ENCODE measurements at regions not wholly inside any gene's neighbourhood (a gene's known extent, or its start where the extent isn't known, plus 50 kb on each side); places are given as distances from the start of the nearest gene placed in this dataset.
"Not testable (repeated sequence)": the region's sequence is repeated elsewhere in the genome, so short reads cannot be mapped to it uniquely, and the experiment has no call there.

- not testable (repeated sequence) for DNase-seq
Observed at GRCh38 chr6:12633746-12634145, 82.8 kb upstream of the PHACTR1 start.

DNA sequence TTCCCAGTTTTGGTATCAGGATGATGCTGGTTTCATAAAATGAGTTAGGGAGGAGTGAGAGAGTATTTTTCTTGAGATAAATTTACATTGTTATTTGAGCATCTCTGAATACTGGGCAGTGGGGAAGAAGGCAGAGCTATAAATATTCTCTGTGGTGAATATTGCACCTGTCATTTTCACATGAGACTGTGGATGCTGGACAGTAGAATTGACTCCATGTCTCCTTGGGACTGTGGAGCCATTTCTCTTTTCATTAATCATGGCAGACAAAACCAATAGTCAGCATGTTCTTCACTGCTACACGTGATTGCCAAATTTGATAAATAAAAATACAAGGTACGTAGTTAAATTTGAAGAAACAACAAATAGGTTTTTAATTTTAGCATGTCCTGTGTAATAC lies 81.2 kb upstream of the PHACTR1 start:
- DNase-seq: no peak

- no peak for DNase-seq
Observed at GRCh38 chr6:12635813-12636212, 80.8 kb upstream of the PHACTR1 start.

- DNase-seq: no peak
Observed at GRCh38 chr6:12636336-12636735, 80.2 kb upstream of the PHACTR1 start.

- DNase-seq: peak; percentile 55
Observed at GRCh38 chr6:12637960-12638641, 78.5 kb upstream of the PHACTR1 start.

GRCh38 chr6:12640438-12640837 lies 76.1 kb upstream of the PHACTR1 start:
- DNase-seq: no peak

GRCh38 chr6:12641785-12642184 lies 74.8 kb upstream of the PHACTR1 start:
- DNase-seq: not testable (repeated sequence)

GRCh38 chr6:12645941-12646340 lies 70.6 kb upstream of the PHACTR1 start:
- no peak for DNase-seq

DNA sequence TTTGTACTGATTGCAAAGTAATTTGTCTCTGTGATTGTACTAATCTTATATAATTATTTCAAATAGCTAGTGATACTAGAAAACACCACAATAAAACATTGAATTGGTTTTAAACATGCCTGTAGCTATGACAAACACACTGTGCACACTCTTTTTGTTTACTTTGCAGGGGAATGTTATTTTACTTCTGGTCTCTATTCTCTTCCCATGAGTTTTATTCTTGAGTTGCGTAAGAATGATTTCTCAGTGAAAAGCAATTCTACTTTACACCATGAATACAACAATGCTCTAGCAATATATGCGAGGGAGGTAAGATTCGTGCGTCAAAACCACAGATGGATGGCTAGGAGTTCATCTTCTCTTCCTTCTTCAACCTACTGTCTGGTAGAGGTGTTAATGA lies 68.4 kb upstream of the PHACTR1 start:
- no peak for DNase-seq

DNA sequence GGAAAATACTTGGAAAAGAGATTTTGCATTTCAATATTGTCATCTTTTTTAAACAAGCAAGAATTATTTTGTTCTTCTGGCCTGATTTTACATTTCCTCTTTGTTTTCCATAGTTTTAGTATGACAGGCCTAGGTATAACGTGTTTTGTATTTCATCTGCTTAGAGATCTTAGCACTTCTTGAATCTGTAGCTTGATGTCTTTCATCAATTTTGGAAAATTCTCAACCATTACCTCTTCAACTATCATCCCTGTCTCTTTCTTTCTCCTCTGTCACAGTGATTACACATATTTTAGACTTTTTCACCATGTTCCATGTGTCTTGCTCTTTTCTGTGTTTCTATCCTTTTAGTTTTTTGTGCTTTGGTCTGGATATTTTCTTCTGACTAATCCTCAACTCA lies 67.2 kb upstream of the PHACTR1 start:
- no peak for DNase-seq

GRCh38 chr6:12653486-12653885 lies 63.1 kb upstream of the PHACTR1 start:
- no peak for DNase-seq

DNA sequence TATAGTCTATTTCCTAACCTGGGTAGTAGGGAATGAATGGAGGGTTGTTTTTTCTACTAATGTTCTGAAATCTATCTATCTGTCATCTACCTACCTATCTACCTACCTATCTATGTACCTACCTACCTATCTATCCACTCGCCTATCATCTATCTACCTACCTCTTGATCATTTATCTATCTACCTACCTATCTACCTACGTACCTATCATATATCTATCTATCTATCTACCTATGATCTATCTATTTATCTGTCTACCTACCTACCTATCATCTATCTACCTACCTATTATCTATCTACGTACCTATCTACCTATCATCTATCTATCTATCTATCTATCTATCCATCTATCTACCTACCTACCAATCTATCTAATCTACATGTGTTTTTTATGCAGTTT lies 62.5 kb upstream of the PHACTR1 start:
- DNase-seq: no peak

DNA sequence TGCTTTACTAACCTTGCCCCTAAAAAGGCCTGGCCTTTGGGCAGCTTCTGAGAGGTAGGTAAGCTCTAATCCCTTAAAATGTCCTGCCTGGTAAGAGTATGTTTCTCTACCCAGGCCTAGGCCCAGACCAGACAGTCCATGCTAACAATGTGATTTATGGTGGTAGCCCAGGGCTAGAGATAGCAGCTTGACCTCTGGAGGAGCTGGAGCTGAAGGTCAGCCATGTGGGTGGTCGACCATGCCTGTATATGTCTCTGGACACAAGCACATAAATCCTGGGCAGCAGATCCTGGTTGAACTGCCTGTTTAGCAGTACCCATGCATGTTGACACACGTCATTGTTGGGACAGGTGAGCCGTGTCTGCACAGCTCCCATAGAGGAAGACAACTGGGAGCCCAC lies 62.1 kb upstream of the PHACTR1 start:
- DNase-seq: no peak

- no peak for DNase-seq
Observed at GRCh38 chr6:12656906-12657305, 59.7 kb upstream of the PHACTR1 start.

- DNase-seq: no peak
Observed at GRCh38 chr6:12657884-12658283, 58.7 kb upstream of the PHACTR1 start.

GRCh38 chr6:12661432-12662089 lies 55.0 kb upstream of the PHACTR1 start:
- DNase-seq: no peak
